Stomach (tissue), 8 donors: ENCODE measurements at regions not wholly inside any gene's neighbourhood (a gene's known extent, or its start where the extent isn't known, plus 50 kb on each side); places are given as distances from the start of the nearest gene placed in this dataset.

Experiments used
- DNase-seq, 2 donors: peaks; one replicate each; pipeline versions ENCODE4 v3.0.0 to v3.0.0-alpha.2; 2013 to 2019
- H3K27ac ChIP-seq, 5 donors: fragments of 200-600 bp in 4 of 5; sonication (generic) in 4 of 5; one replicate each; pipeline ENCODE4 v1.5.1; 2013 to 2019; ENCODE audit warnings: mild to moderate bottlenecking in 1 of 5, moderate library complexity in 1 of 5
- H3K27me3 ChIP-seq, 3 donors: fragments of 200-600 bp; sonication (generic); one replicate each; pipeline ENCODE4 v1.5.1; 2017 to 2019; ENCODE audit warnings: mixed run types in 1 of 3
- H3K36me3 ChIP-seq, 4 donors: fragments of 200-600 bp; sonication (generic); 1 replicate in 3 of 4; 2 replicates in 1 of 4; pipeline ENCODE4 v1.5.1; 2016 to 2019
- H3K4me1 ChIP-seq, 4 donors: fragments of 200-600 bp; sonication (generic); one replicate each; pipeline ENCODE4 v1.5.1; 2016 to 2019
- H3K4me3 ChIP-seq, 4 donors: fragments of 200-600 bp; sonication (generic) in 3 of 4; one replicate each; pipeline ENCODE4 v1.5.1; 2016 to 2019; ENCODE audit warnings: mild to moderate bottlenecking in 1 of 4
- H3K9me3 ChIP-seq, 4 donors: fragments of 200-600 bp; sonication (generic); one replicate each; pipeline ENCODE4 v1.5.1; 2016 to 2019
- EP300 ChIP-seq: sonication (generic); formaldehyde crosslinking; IDR thresholded peaks from one replicate; pipeline ENCODE4 v1.6.1; 2017; ENCODE audit warnings: antibody characterized with exemption
- POLR2A ChIP-seq, 4 donors: fragments of 450-650 bp; IDR thresholded peaks; one replicate each; pipeline ENCODE4 v1.6.1; 2016; ENCODE audit warnings: antibody characterized with exemption in 4 of 4, control low read depth in 2 of 4, mild to moderate bottlenecking in 1 of 4, moderate library complexity in 1 of 4
- POLR2AphosphoS5 ChIP-seq, 3 donors: sonication (generic); formaldehyde crosslinking; IDR thresholded peaks; one replicate each; pipeline ENCODE4 v1.6.1; 2016; ENCODE audit warnings: antibody characterized with exemption in 3 of 3
- WGBS, 5 donors: extraction: QIAGEN DNeasy Blood & Tissue Kit in 3 of 5; methylation state at CpG; one replicate each; pipeline versions ENCODE4 v1.1.5 to v1.1.7; 2013 to 2018; 5-methylcytosine and 5-hydroxymethylcytosine counted together
- intact Hi-C: fragments of 100-400 bp; cut with DNase I; formaldehyde crosslinking; loops from one replicate; pipeline ENCODE4 v1.15.1; 2023; ENCODE audit warnings: low total_unique reads
- TF ChIP-seq, protein P1 (sequence below), 7 experiments: fragments of 450-650 bp in 4 of 7; fragments of 200-600 bp in 3 of 7; sonication (generic) in 3 of 7; IDR thresholded peaks; one replicate each; pipeline ENCODE4 v1.5.1; 2016 to 2019; ENCODE audit warnings: antibody characterized with exemption in 7 of 7, control low read depth in 2 of 7, mild to moderate bottlenecking in 1 of 7
- donor health status: healthy with polysubstance abuse.
- donor health status: Bipolar disorder and iron deficiency.
- donor health status: healthy.

DNA sequence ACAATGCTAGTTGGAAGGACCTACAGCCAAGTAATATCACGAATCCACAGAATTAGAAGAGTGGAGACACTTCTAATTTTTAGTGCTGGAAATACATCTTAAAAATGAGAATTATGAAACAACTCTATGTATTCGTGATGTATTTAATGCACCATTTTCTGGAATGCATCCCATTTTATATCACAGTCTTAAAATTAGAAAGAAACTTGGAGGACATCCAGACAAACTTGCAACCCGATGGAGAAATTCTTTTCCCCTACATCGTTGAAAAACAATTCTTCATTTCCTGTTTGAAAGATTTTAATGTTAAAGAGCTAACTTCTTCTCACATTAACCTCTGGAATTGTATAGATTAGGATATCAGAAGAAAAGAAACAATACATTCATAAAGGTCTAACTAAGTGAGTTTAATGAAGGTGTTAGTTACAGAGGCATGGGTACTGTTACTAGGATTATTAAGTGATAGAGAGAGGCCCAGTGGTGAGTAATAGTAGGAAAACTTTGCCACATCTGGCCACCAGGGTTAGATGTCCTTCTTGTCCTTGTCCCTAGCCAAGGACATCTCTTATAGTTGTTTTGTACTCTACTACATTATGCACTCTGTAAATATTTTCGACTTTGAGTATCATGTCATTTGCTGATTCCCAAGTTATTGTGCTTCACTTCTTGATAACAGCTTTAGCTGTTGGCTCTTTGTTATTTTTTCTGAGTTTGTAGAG, 502.4 kb upstream of the PTCHD4 start:
- 44 to 76% (median 67%) methylated on average over 5 of the region's 5 CpGs for WGBS, 5 donors

DNA sequence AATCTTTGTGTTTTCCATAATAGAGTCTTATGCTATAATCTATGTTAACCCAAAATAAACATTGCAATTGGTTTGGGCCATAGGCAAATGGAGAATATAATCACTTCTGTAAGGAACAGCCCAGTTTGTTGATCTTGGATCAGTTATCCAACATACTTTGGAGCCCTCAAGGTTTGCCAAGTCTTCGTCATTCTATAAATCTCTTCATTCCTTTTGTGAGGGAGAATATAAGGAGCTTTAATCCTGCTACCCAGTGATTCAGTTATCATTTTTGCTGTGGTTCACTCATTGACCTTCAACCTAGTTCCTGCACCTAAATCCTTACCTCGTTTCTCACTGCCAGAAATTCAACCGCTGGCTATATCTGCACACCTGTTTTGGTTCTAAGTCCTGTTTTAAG, 500.3 kb upstream of the PTCHD4 start:
- Histone ChIP-seq H3K9me3 (no peaks in the 10 kb centered on the region), H3K4me3 (no peak overlapping the region), H3K4me1 (no peaks in the 10 kb centered on the region), H3K27ac (no peak overlapping the region), H3K36me3 (no peaks in the 10 kb centered on the region), H3K27me3 (no peaks in the 10 kb centered on the region)
- 28 to 47% (median 33%) methylated on average over 3 of the region's 3 CpGs for WGBS, 5 donors
- no peak for TF ChIP-seq POLR2A (IDR thresholded peaks at IDR 0.05)
- TF ChIP-seq POLR2AphosphoS5 (IDR thresholded peaks at IDR 0.05): no peak
- TF ChIP-seq, protein P1, sequence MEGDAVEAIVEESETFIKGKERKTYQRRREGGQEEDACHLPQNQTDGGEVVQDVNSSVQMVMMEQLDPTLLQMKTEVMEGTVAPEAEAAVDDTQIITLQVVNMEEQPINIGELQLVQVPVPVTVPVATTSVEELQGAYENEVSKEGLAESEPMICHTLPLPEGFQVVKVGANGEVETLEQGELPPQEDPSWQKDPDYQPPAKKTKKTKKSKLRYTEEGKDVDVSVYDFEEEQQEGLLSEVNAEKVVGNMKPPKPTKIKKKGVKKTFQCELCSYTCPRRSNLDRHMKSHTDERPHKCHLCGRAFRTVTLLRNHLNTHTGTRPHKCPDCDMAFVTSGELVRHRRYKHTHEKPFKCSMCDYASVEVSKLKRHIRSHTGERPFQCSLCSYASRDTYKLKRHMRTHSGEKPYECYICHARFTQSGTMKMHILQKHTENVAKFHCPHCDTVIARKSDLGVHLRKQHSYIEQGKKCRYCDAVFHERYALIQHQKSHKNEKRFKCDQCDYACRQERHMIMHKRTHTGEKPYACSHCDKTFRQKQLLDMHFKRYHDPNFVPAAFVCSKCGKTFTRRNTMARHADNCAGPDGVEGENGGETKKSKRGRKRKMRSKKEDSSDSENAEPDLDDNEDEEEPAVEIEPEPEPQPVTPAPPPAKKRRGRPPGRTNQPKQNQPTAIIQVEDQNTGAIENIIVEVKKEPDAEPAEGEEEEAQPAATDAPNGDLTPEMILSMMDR (IDR thresholded peaks at IDR 0.05): no peak
- no peak for TF ChIP-seq EP300
- intact Hi-C loops: no loop called here
- peak in 1 of 2 donors; percentile 4 for DNase-seq

More for the DNA sequence above, 502.4 kb upstream of the PTCHD4 start:
- Histone ChIP-seq H3K4me3 (no peak overlapping the region), H3K9me3 (peaks cover 0 to 7% (median 0%) of the 10 kb centered on the region in 4 donors), H3K36me3 (no peaks in the 10 kb centered on the region), H3K4me1 (no peaks in the 10 kb centered on the region), H3K27ac (no peak overlapping the region), H3K27me3 (no peaks in the 10 kb centered on the region)
- peak in 1 of 2 donors; percentile 36 for DNase-seq
- TF ChIP-seq EP300 (no peak), POLR2A (IDR thresholded peaks at IDR 0.05) (no peak)
- intact Hi-C loops: no loop called here

GRCh38 chr6:48610846-48611245, 499.8 kb upstream of the PTCHD4 start:
- no peaks in the 10 kb centered on the region for H3K27me3 ChIP-seq
- no peak overlapping the region for H3K27ac ChIP-seq
- H3K9me3 ChIP-seq: no peaks in the 10 kb centered on the region
- DNase-seq: no peak
- no peaks in the 10 kb centered on the region for H3K36me3 ChIP-seq
- TF ChIP-seq POLR2A (IDR thresholded peaks at IDR 0.05) (no peak), EP300 (no peak), POLR2AphosphoS5 (IDR thresholded peaks at IDR 0.05) (no peak)
- TF ChIP-seq, protein P1 (IDR thresholded peaks at IDR 0.05): no peak
- no peaks in the 10 kb centered on the region for H3K4me1 ChIP-seq
- WGBS, 5 donors: 15 to 44% (median 18%) methylated on average over 1 of the region's 1 CpG
- no peak overlapping the region for H3K4me3 ChIP-seq
- intact Hi-C loops: no loop called here

DNA sequence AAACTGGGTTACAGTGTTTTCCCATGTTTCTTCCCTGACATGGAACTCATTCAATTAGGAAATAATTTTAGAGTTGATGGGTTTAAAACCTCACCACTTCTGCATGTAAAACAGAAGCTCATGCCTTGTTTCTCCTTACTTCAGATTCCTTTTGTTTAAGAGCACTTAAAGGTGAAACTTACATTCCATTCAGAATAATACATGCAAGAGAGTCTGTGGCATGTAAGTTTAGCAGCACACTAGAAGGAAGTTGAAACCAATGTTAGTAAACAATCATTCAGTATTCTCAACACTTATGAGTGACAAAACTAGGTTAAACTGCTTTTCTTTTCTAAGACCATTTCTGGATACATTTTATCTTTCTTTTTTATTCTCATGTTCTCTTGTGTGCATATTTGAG, 495.6 kb upstream of the PTCHD4 start:
- Histone ChIP-seq H3K36me3 (no peaks in the 10 kb centered on the region), H3K4me3 (no peak overlapping the region), H3K4me1 (no peaks in the 10 kb centered on the region), H3K27ac (no peak overlapping the region), H3K9me3 (no peaks in the 10 kb centered on the region), H3K27me3 (no peaks in the 10 kb centered on the region)
- DNase-seq: no peak
- TF ChIP-seq, protein P1 (IDR thresholded peaks at IDR 0.05): no peak
- TF ChIP-seq EP300 (no peak), POLR2AphosphoS5 (IDR thresholded peaks at IDR 0.05) (no peak), POLR2A (IDR thresholded peaks at IDR 0.05) (no peak)
- intact Hi-C loops: no loop called here

- no peak overlapping the region for H3K4me3 ChIP-seq
- TF ChIP-seq, protein P1 (IDR thresholded peaks at IDR 0.05): no peak
- TF ChIP-seq POLR2AphosphoS5 (IDR thresholded peaks at IDR 0.05): no peak
- no peak for TF ChIP-seq EP300
- no peak for TF ChIP-seq POLR2A (IDR thresholded peaks at IDR 0.05)
- 24 to 55% (median 39%) methylated on average over 3 of the region's 3 CpGs for WGBS, 5 donors
- no peaks in the 10 kb centered on the region for H3K36me3 ChIP-seq
- no peak overlapping the region for H3K27ac ChIP-seq
- H3K4me1 ChIP-seq: peaks cover 0 to 6% (median 0%) of the 10 kb centered on the region in 4 donors
- DNase-seq: no peak
- no peaks in the 10 kb centered on the region for H3K27me3 ChIP-seq
- intact Hi-C loops: no loop called here
- no peaks in the 10 kb centered on the region for H3K9me3 ChIP-seq
Measured at GRCh38 chr6:48597951-48598350, 487.0 kb upstream of the PTCHD4 start.
